ENCODE measurements at regions not wholly inside any gene's neighbourhood (a gene's known extent, or its start where the extent isn't known, plus 50 kb on each side); places are given as distances from the start of the nearest gene placed in this dataset.
"Not testable (repeated sequence)": the region's sequence is repeated elsewhere in the genome, so short reads cannot be mapped to it uniquely, and the experiment has no call there.

DNA sequence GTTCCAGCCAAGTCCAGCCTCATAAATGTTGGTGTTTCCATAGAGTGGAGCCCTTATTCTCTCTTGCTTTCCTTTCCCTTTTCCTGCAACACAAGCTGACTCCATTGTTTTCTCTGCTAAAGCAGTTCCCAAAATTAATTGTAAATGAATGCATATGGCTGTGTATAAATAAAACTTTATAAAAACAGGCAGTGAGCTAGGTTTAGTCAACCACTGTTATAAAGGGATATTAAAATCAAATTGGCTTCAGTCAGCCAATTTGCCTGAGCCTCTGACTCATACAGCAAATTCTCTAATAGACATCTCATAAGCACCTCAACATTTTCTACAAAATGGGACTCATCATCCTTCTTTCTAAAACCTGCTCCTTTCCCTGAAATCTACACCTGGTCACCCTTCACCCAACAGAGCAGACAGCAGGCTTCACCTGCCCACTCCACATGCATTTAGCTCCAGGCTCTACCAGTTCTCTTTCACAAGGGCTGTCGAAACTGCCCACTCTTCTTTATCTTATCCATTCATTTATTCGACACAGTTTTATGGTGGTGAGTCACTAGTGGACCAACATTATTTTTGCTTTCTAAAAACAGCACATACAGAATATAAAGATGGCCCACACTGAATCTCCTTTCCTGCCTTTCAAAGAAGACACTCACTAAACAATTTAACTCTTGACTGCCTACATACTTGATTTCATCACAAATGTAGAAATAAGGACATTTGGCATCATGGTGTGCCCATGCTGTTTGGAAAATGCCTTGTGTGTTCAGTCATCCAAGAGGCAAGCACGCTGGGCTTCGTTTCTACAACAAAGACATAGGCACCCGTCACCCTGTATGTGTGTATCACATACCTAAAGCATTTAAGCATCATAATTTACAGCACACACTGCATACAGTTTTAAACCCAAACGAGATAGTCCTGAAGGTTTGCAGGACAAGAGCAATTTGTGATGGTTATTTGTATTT lies 74.6 kb upstream of the C7orf33 start:
- intact Hi-C loops (cut with DNase I) = no loop called here
- WGBS, 2 donors = 62 to 66% methylated on average over 6 of the region's 6 CpGs
- no peak for ATAC-seq

DNA sequence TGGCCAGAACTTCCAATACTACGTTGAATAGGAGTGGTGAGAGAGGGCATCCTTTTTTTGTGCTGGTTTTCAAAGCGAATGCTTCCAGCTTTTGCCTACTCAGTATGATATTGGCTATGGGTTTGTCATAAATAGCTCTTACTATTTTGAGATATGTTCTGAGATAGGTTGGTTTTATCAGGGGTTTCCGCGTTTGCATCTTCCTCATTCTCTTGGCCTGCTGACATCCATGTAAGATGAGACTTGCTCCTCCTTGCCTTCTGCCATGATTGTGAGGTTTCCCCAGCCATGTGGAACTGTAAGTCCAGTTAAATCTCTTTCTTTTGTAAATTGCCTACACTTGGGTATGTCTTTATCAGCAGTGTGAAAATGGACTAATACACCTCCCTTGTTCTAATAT lies 71.2 kb upstream of the C7orf33 start:
- H3K9me3 ChIP-seq; DNase-seq; H3K27me3 ChIP-seq; H3K36me3 ChIP-seq (replicated peaks in 1 of 2; ENCODE audit: insufficient read depth in 1 of 2, low read depth in 2 of 2); H3K4me3 ChIP-seq; ATAC-seq; H3K4me1 ChIP-seq; intact Hi-C loops (cut with DNase I); H3K27ac ChIP-seq: not testable (repeated sequence)
- 64 to 83% methylated on average over 4 of the region's 4 CpGs for WGBS, 2 donors

More for the DNA sequence above, 74.6 kb upstream of the C7orf33 start:
- no peaks in the 10 kb centered on the region for H3K27me3 ChIP-seq
- H3K4me1 ChIP-seq = no peaks in the 10 kb centered on the region
- DNase-seq = no peak
- no peak overlapping the region for H3K4me3 ChIP-seq
- no peaks in the 10 kb centered on the region for H3K36me3 ChIP-seq (replicated peaks in 1 of 2; ENCODE audit: insufficient read depth in 1 of 2, low read depth in 2 of 2)
- TF ChIP-seq POLR2A (IDR thresholded peaks at IDR 0.05) = no peak
- TF ChIP-seq, protein P1, sequence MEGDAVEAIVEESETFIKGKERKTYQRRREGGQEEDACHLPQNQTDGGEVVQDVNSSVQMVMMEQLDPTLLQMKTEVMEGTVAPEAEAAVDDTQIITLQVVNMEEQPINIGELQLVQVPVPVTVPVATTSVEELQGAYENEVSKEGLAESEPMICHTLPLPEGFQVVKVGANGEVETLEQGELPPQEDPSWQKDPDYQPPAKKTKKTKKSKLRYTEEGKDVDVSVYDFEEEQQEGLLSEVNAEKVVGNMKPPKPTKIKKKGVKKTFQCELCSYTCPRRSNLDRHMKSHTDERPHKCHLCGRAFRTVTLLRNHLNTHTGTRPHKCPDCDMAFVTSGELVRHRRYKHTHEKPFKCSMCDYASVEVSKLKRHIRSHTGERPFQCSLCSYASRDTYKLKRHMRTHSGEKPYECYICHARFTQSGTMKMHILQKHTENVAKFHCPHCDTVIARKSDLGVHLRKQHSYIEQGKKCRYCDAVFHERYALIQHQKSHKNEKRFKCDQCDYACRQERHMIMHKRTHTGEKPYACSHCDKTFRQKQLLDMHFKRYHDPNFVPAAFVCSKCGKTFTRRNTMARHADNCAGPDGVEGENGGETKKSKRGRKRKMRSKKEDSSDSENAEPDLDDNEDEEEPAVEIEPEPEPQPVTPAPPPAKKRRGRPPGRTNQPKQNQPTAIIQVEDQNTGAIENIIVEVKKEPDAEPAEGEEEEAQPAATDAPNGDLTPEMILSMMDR (IDR thresholded peaks at IDR 0.05) = no peak
- no peaks in the 10 kb centered on the region for H3K9me3 ChIP-seq
- no peak overlapping the region for H3K27ac ChIP-seq

DNA sequence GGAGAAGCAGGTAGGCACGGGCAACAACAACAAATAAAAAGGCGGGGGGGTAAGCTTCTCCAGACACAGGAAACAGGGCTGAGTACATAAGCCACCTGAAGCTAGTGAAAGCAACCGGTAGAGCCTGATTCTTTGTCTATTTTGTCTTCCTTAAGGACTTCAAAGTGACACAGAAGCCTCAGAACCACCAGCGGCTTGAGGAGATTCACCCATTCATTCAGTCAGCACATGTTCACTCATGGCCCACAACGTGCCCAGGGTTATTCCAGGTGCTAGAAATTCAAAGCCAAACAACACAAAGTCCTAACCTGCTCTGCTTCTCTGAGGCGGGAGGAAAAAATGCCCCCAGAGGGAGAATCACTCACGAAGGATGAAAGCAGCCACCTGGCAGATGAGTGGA lies 69.3 kb upstream of the C7orf33 start:
- H3K27me3 ChIP-seq = no peaks in the 10 kb centered on the region
- no peak overlapping the region for H3K4me3 ChIP-seq
- no peaks in the 10 kb centered on the region for H3K36me3 ChIP-seq (replicated peaks in 1 of 2; ENCODE audit: insufficient read depth in 1 of 2, low read depth in 2 of 2)
- no peaks in the 10 kb centered on the region for H3K4me1 ChIP-seq
- no peak for DNase-seq
- 37 to 41% methylated on average over 7 of the region's 7 CpGs for WGBS, 2 donors
- H3K9me3 ChIP-seq = no peaks in the 10 kb centered on the region
- intact Hi-C loops (cut with DNase I) = no loop called here
- ATAC-seq = no peak
- no peak overlapping the region for H3K27ac ChIP-seq
- TF ChIP-seq, protein P1 (IDR thresholded peaks at IDR 0.05) = no peak
- no peak for TF ChIP-seq POLR2A (IDR thresholded peaks at IDR 0.05)

DNA sequence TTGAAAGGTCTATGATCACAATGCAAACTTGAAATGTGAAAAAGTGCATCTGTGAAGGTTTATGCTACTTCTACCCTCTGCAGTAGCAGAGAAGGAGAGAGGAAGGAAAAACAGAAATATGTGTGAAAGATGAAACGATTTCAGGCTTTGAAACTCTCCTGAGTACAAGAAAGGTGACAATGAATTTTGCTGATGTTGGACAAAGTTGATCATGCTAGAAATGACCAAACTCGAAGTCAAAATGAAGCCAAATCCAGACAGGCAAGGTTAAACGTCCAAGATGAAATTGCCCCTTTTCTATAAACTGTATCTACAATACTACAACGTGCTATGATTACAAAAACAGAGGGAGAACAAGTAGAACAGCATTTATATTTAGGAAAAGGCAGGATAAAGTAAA lies 67.0 kb upstream of the C7orf33 start:
- no peak for ATAC-seq
- Histone ChIP-seq H3K4me1 (no peaks in the 10 kb centered on the region), H3K9me3 (no peaks in the 10 kb centered on the region), H3K4me3 (no peak overlapping the region), H3K36me3 (replicated peaks in 1 of 2; ENCODE audit: insufficient read depth in 1 of 2, low read depth in 2 of 2) (no peaks in the 10 kb centered on the region), H3K27me3 (no peaks in the 10 kb centered on the region), H3K27ac (no peak overlapping the region)
- 33 to 38% methylated on average over 4 of the region's 4 CpGs for WGBS, 2 donors
- DNase-seq = no peak
- TF ChIP-seq, protein P1 (IDR thresholded peaks at IDR 0.05) = no peak
- no peak for TF ChIP-seq POLR2A (IDR thresholded peaks at IDR 0.05)
- intact Hi-C loops (cut with DNase I) = no loop called here

DNA sequence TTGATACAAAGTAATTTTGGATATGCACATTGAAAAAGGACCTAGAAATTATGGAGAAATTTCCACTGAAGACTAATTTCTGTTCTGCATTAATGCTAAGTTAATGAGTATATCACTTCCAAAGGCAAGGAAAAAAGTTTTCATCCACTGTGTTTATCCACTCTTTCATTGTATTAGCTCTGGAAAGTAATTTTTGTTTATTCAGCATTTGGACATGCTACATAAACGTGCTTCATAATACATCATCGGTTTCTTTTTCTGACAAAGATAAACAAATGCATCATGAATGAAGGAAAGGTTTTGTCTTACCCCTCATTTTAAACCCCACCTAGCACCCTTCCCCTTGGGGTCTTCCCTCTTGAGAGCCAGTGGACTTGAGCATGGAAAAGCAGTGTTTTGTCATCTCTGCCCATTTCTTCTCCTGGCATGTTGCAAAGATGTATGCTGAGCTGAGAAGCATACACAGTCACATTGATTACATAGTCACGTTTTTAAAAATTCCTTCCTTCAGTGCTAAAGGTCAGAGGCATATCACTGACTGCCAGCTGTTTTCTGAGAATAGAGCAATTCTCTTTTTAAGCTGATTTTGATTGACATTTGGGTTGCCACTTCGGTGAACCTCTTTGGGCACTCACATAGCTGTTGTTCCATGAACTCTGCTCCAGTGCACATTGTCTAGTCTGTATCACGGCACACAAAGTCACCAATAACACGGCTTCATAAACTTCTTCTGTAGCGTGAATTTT lies 65.9 kb upstream of the C7orf33 start:
- Histone ChIP-seq H3K27me3 (no peaks in the 10 kb centered on the region), H3K4me1 (no peaks in the 10 kb centered on the region), H3K27ac (no peak overlapping the region), H3K36me3 (replicated peaks in 1 of 2; ENCODE audit: insufficient read depth in 1 of 2, low read depth in 2 of 2) (no peaks in the 10 kb centered on the region), H3K4me3 (no peak overlapping the region), H3K9me3 (no peaks in the 10 kb centered on the region)
- intact Hi-C loops (cut with DNase I) = no loop called here
- DNase-seq (no peak), ATAC-seq (no peak)
- TF ChIP-seq, protein P1 (IDR thresholded peaks at IDR 0.05) = no peak
- no peak for TF ChIP-seq POLR2A (IDR thresholded peaks at IDR 0.05)
- 29 to 33% methylated on average over 7 of the region's 7 CpGs for WGBS, 2 donors

Measured in body of pancreas (tissue), 4 donors.